AG04449 (cell line): ENCODE measurements at regions not wholly inside any gene's neighbourhood (a gene's known extent, or its start where the extent isn't known, plus 50 kb on each side); places are given as distances from the start of the nearest gene placed in this dataset.

Source experiments
- CTCF ChIA-PET: fragments of 350-600 bp; formaldehyde crosslinking; extraction: SDS; loops from one replicate; lab custom pipeline; 2021; ENCODE audit warnings: antibody characterized with exemption; lab: Yijun Ruan, JAX
- POLR2A ChIA-PET: fragments of 400-600, 350-600 bp; formaldehyde crosslinking; extraction: SDS; loops from one replicate; lab custom pipeline; 2020; ENCODE audit warnings: antibody characterized with exemption, inconsistent platforms; lab: Yijun Ruan, JAX
- DNase-seq: peaks from one replicate; pipeline ENCODE4 v3.0.0-alpha.2; 2010; ENCODE audit warnings: low read depth, low spot score
- H3K4me3 ChIP-seq: 2 replicates; pipeline ENCODE4 v1.5.1; 2011; ENCODE audit warnings: low read depth, mild to moderate bottlenecking, control low read depth, low read length
- CTCF ChIP-seq: IDR thresholded peaks from one replicate; pipeline ENCODE4 v1.5.1; 2011; ENCODE audit warnings: mild to moderate bottlenecking, moderate library complexity, low read length, control low read depth, inconsistent platforms; ENCODE audit not compliant: insufficient read depth; ENCODE audit errors: missing control alignments

GRCh38 chr2:191625446-191625845, 52.5 kb upstream of the NABP1 start:
- CTCF ChIA-PET = interaction anchor here (1.6 kb wide), 1 partner anchor 11 kb away, joined by 5 read pairs; no protein-coding TSS in a partner anchor
- no peak for TF ChIP-seq CTCF
- no peak overlapping the region for H3K4me3 ChIP-seq
- POLR2A ChIA-PET = interaction anchor here (1.1 to 1.6 kb wide), 2 partner anchors 52 to 53 kb away, joined by 6 to 7 read pairs; partner anchors contain the start of gene NABP1
- DNase-seq = no peak

- DNase-seq = no peak
- ChIA-PET CTCF (interaction anchor here (0.7 to 1.6 kb wide), 2 partner anchors 10 to 50 kb away, joined by 3 to 5 read pairs; no protein-coding TSS in a partner anchor), POLR2A (interaction anchor here (1.6 kb wide), 1 partner anchor 51 kb away, joined by 7 read pairs; the partner anchor contains the start of gene NABP1)
- TF ChIP-seq CTCF = no peak
- no peak overlapping the region for H3K4me3 ChIP-seq
Observed at GRCh38 chr2:191626497-191627151, 51.3 kb upstream of the NABP1 start.

GRCh38 chr2:191627518-191627917, 50.4 kb upstream of the NABP1 start:
- CTCF ChIA-PET = interaction anchor here (0.9 kb wide), 1 partner anchor 11 kb away, joined by 3 read pairs; no protein-coding TSS in a partner anchor
- TF ChIP-seq CTCF = no peak
- DNase-seq = no peak
- POLR2A ChIA-PET = no interaction called here
- H3K4me3 ChIP-seq = no peak overlapping the region
